ENCODE measurements at regions not wholly inside any gene's neighbourhood (a gene's known extent, or its start where the extent isn't known, plus 50 kb on each side); places are given as distances from the start of the nearest gene placed in this dataset.

- no peak for TF ChIP-seq ZNF425 (CRISPR knock-in tag; conservative IDR thresholded peaks at IDR 0.05)
- no peak for TF ChIP-seq GRHL2 (CRISPR knock-in tag; IDR thresholded peaks at IDR 0.05; ENCODE audit: insufficient replicate concordance, severe bottlenecking)
- TF ChIP-seq TEAD1 (CRISPR knock-in tag; IDR thresholded peaks at IDR 0.05), result no peak
Observed at GRCh38 chr21:27114111-27114510, 147.2 kb upstream of the ADAMTS5 start (continued).

- Mint-ChIP-seq H3K4me3 (no peak overlapping the region), H3K27ac (no peak overlapping the region), H3K9me3 (peaks cover 4% of the 10 kb centered on the region), H3K36me3 (0 out of 2 replicates have a peak, but pooled peaks cover 2% of the 10 kb centered on the region), H3K4me1 (peaks cover 9% of the 10 kb centered on the region), H3K27me3 (ENCODE audit: low read depth) (no peaks in the 10 kb centered on the region)
- TF ChIP-seq ETV6 (CRISPR knock-in tag; IDR thresholded peaks at IDR 0.05) (no peak), USF2 (CRISPR knock-in tag; IDR thresholded peaks at IDR 0.05) (no peak), ATF2 (CRISPR knock-in tag; IDR thresholded peaks at IDR 0.05; ENCODE audit: borderline replicate concordance, low read depth) (no peak), ATF6 (CRISPR knock-in tag; IDR thresholded peaks at IDR 0.05) (no peak), ZNF532 (CRISPR knock-in tag; IDR thresholded peaks at IDR 0.05; ENCODE audit: borderline replicate concordance) (no peak), ZBTB21 (CRISPR knock-in tag; IDR thresholded peaks at IDR 0.05; ENCODE audit: borderline replicate concordance) (no peak), SMAD4 (CRISPR knock-in tag; IDR thresholded peaks at IDR 0.05) (no peak), ZNF317 (CRISPR knock-in tag; IDR thresholded peaks at IDR 0.05; ENCODE audit: borderline replicate concordance, low read depth) (no peak), SMAD3 (CRISPR knock-in tag; IDR thresholded peaks at IDR 0.05; ENCODE audit: borderline replicate concordance) (no peak)
- ChIA-PET POLR2A (no interaction called here), CTCF (interaction anchor here (0.6 kb wide), 1 partner anchor 504 kb away, joined by 3 read pairs; no protein-coding TSS in a partner anchor)
- no peak for DNase-seq (ENCODE audit: low spot score)
- ATAC-seq, result no peak
Observed at GRCh38 chr21:27112186-27112585, 145.3 kb upstream of the ADAMTS5 start.

- ChIA-PET POLR2A (no interaction called here), CTCF (interaction anchor here (1.1 kb wide), 1 partner anchor 34 kb away, joined by 3 read pairs; no protein-coding TSS in a partner anchor)
- Mint-ChIP-seq H3K27me3 (ENCODE audit: low read depth) (no peaks in the 10 kb centered on the region), H3K4me3 (no peak overlapping the region), H3K27ac (no peak overlapping the region), H3K36me3 (no peaks in the 10 kb centered on the region), H3K4me1 (peaks cover 9% of the 10 kb centered on the region), H3K9me3 (no peaks in the 10 kb centered on the region)
- DNase-seq (ENCODE audit: low spot score) (no peak), ATAC-seq (no peak)
- TF ChIP-seq ESRRA (CRISPR knock-in tag; IDR thresholded peaks at IDR 0.05; ENCODE audit: borderline replicate concordance) (no peak), ETV6 (CRISPR knock-in tag; IDR thresholded peaks at IDR 0.05) (no peak), RORB (CRISPR knock-in tag; IDR thresholded peaks at IDR 0.05) (no peak), MXD4 (CRISPR knock-in tag; IDR thresholded peaks at IDR 0.05; ENCODE audit: borderline replicate concordance) (no peak), JUN (CRISPR knock-in tag; IDR thresholded peaks at IDR 0.05) (no peak), ZNF121 (CRISPR knock-in tag; IDR thresholded peaks at IDR 0.05) (no peak), ZNF232 (CRISPR knock-in tag; IDR thresholded peaks at IDR 0.05) (no peak), ZNF317 (CRISPR knock-in tag; IDR thresholded peaks at IDR 0.05; ENCODE audit: borderline replicate concordance, low read depth) (no peak), TCF7 (CRISPR knock-in tag; IDR thresholded peaks at IDR 0.05; ENCODE audit: low read depth) (no peak)
Observed at GRCh38 chr21:27110956-27111355, 144.1 kb upstream of the ADAMTS5 start.
